GM23338 (cell line): ENCODE measurements at regions not wholly inside any gene's neighbourhood (a gene's known extent, or its start where the extent isn't known, plus 50 kb on each side); places are given as distances from the start of the nearest gene placed in this dataset.

Experiments
- ATAC-seq: fragments of 200-7000 bp; cut with Tn5 transposase; 3 replicates; pipeline ENCODE4 v1.9.1; 2020
- DNase-seq: peaks from one replicate; pipeline ENCODE4 v3.0.0-alpha.2; 2015; ENCODE audit warnings: low spot score
- H2AFZ ChIP-seq: fragments of 200-600 bp; sonication (generic); 2 replicates; pipeline ENCODE4 v1.8.0; 2016; ENCODE audit warnings: antibody characterized with exemption, mild to moderate bottlenecking, moderate library complexity
- H3F3A ChIP-seq: fragments of 200-600 bp; sonication (generic); replicated peaks from 2 replicates; pipeline ENCODE4 v1.8.0; 2017; ENCODE audit warnings: antibody characterized with exemption, mixed run types, low read depth
- H3K27ac ChIP-seq: fragments of 200-600 bp; sonication (generic); 2 replicates; pipeline ENCODE4 v1.6.1; 2016; ENCODE audit warnings: low read depth
- H3K27me3 ChIP-seq: fragments of 200-600 bp; sonication (generic); 2 replicates; pipeline ENCODE4 v1.8.0; 2016; ENCODE audit warnings: mild to moderate bottlenecking, mixed run types, moderate library complexity; ENCODE audit not compliant: insufficient read depth
- H3K36me3 ChIP-seq: fragments of 200-600 bp; sonication (generic); 2 replicates; pipeline ENCODE4 v1.8.0; 2016; ENCODE audit warnings: mild to moderate bottlenecking; ENCODE audit not compliant: insufficient read depth
- H3K4me1 ChIP-seq: fragments of 200-600 bp; sonication (generic); 2 replicates; pipeline ENCODE4 v1.8.0; 2016; ENCODE audit warnings: mild to moderate bottlenecking, moderate library complexity; ENCODE audit not compliant: insufficient read depth
- H3K4me2 ChIP-seq: fragments of 200-600 bp; sonication (generic); 2 replicates; pipeline ENCODE4 v1.7.1; 2017; ENCODE audit warnings: mixed run types
- H3K4me3 ChIP-seq: fragments of 200-600 bp; sonication (generic); 2 replicates; pipeline ENCODE4 v1.6.1; 2016; ENCODE audit warnings: mixed run types
- H3K79me2 ChIP-seq: fragments of 200-600 bp; sonication (generic); replicated peaks from 2 replicates; pipeline ENCODE4 v1.8.0; 2017; ENCODE audit warnings: mild to moderate bottlenecking; ENCODE audit not compliant: insufficient read depth
- H3K9me2 ChIP-seq: fragments of 200-600 bp; sonication (generic); 2 replicates; pipeline ENCODE4 v1.8.0; 2017; ENCODE audit not compliant: insufficient read depth
- H4K20me1 ChIP-seq: fragments of 200-600 bp; sonication (generic); replicated peaks from 2 replicates; pipeline ENCODE4 v1.8.0; 2017; ENCODE audit warnings: mild to moderate bottlenecking; ENCODE audit not compliant: insufficient read depth
- H3K27ac Mint-ChIP-seq: 2 replicates; pipeline ENCODE4 v1.8.0; 2020; ENCODE audit warnings: inconsistent platforms, mild to moderate bottlenecking, moderate library complexity, mixed read lengths
- H3K27me3 Mint-ChIP-seq: 3 replicates; pipeline ENCODE4 v1.8.0; 2022; ENCODE audit warnings: low read depth, mild to moderate bottlenecking, moderate library complexity, mixed read lengths, inconsistent platforms; ENCODE audit not compliant: insufficient read depth, poor library complexity
- H3K36me3 Mint-ChIP-seq: 3 replicates; pipeline ENCODE4 v1.8.0; 2021; ENCODE audit warnings: low read depth, mild to moderate bottlenecking, inconsistent platforms, moderate library complexity, mixed read lengths
- H3K4me1 Mint-ChIP-seq: 3 replicates; pipeline ENCODE4 v1.8.0; 2020; ENCODE audit warnings: mild to moderate bottlenecking, inconsistent platforms, mixed read lengths
- H3K4me3 Mint-ChIP-seq: 3 replicates; pipeline ENCODE4 v1.8.0; 2021; ENCODE audit warnings: moderate library complexity, mild to moderate bottlenecking, inconsistent platforms, mixed read lengths
- H3K9me3 Mint-ChIP-seq: 3 replicates; pipeline ENCODE4 v1.8.0; 2020; ENCODE audit warnings: moderate library complexity, mild to moderate bottlenecking, inconsistent platforms, mixed read lengths
- CREB1 ChIP-seq: fragments of 250-450 bp; sonication (Bioruptor Pico); IDR thresholded peaks from 2 replicates; pipeline ENCODE4 v1.5.0; 2020; ENCODE audit warnings: low read depth, mild to moderate bottlenecking, moderate library complexity
- EZH2phosphoT487 ChIP-seq: fragments of 200-600 bp; sonication (generic); IDR thresholded peaks from one replicate; pipeline ENCODE4 v1.8.1; 2018; ENCODE audit warnings: antibody characterized with exemption; ENCODE audit not compliant: unreplicated experiment
- NANOG ChIP-seq: IDR thresholded peaks from 2 replicates; pipeline ENCODE4 v1.6.1; 2016; ENCODE audit warnings: antibody characterized with exemption, borderline replicate concordance
- TF ChIP-seq, protein P1 (sequence below): fragments of 250-450 bp; sonication (Bioruptor Pico); IDR thresholded peaks from 2 replicates; pipeline ENCODE4 v1.5.0; 2020; ENCODE audit warnings: mild to moderate bottlenecking, moderate library complexity
- TF ChIP-seq, protein P2 (sequence below), 2 experiments: fragments of 200-600 bp in 1 of 2; sonication (generic) in 1 of 2; conservative IDR thresholded peaks; 2 replicates each; pipeline versions ENCODE4 v1.5.1 to v1.6.1; 2016 to 2017; ENCODE audit warnings: antibody characterized with exemption in 2 of 2, low read depth in 2 of 2, mild to moderate bottlenecking in 2 of 2, moderate library complexity in 1 of 2

DNA sequence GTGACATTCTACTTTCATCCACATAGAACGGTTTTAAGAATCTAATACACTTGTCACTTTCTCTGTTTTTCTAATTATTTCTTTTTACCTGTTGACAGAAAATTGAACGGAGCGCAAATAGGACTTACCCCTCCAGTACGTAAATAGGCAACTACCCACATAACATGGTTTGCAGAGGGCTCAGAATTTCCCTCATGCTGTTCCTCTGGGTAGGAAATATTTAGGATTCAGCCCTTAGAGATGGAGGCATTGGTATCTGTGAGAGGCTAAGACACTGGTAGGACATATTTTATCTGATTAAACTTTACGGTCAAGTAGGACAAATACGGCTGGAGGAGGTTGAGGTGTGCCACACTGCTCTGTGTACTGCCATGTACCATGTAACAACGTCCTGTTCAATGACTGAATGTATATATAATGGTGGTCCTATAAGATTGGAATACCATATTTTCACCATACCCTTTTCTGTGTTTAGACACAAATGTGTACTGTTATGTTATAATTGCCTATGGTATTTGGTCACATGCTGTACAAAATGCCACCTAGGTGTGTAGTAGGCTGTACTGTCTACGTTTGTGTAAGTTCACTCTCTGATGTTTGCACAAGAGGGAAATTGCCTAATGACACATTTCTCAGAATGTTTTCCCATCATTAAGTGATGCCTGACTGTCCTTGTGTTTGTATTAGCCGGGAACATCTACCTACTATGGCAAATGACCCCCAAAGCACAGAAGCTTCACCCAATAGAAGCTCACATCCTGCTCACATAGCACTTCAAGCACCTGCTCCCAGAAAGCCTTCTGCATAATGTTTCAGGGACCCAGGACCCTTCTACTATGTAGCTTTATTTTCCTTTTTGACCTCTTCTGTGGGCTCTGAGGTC, 429.4 kb upstream of the AKR1E2 start:
- DNase-seq (no peak), ATAC-seq (no peak)
- Mint-ChIP-seq H3K27ac (no peak overlapping the region), H3K4me1 (peaks cover 3% of the 10 kb centered on the region; the same call in 1 of the 3 replicates), H3K36me3 (no peaks in the 10 kb centered on the region), H3K27me3 (no peaks in the 10 kb centered on the region), H3K4me3 (no peak overlapping the region), H3K9me3 (no peaks in the 10 kb centered on the region)
- TF ChIP-seq EZH2phosphoT487, result no peak
- TF ChIP-seq, protein P1, sequence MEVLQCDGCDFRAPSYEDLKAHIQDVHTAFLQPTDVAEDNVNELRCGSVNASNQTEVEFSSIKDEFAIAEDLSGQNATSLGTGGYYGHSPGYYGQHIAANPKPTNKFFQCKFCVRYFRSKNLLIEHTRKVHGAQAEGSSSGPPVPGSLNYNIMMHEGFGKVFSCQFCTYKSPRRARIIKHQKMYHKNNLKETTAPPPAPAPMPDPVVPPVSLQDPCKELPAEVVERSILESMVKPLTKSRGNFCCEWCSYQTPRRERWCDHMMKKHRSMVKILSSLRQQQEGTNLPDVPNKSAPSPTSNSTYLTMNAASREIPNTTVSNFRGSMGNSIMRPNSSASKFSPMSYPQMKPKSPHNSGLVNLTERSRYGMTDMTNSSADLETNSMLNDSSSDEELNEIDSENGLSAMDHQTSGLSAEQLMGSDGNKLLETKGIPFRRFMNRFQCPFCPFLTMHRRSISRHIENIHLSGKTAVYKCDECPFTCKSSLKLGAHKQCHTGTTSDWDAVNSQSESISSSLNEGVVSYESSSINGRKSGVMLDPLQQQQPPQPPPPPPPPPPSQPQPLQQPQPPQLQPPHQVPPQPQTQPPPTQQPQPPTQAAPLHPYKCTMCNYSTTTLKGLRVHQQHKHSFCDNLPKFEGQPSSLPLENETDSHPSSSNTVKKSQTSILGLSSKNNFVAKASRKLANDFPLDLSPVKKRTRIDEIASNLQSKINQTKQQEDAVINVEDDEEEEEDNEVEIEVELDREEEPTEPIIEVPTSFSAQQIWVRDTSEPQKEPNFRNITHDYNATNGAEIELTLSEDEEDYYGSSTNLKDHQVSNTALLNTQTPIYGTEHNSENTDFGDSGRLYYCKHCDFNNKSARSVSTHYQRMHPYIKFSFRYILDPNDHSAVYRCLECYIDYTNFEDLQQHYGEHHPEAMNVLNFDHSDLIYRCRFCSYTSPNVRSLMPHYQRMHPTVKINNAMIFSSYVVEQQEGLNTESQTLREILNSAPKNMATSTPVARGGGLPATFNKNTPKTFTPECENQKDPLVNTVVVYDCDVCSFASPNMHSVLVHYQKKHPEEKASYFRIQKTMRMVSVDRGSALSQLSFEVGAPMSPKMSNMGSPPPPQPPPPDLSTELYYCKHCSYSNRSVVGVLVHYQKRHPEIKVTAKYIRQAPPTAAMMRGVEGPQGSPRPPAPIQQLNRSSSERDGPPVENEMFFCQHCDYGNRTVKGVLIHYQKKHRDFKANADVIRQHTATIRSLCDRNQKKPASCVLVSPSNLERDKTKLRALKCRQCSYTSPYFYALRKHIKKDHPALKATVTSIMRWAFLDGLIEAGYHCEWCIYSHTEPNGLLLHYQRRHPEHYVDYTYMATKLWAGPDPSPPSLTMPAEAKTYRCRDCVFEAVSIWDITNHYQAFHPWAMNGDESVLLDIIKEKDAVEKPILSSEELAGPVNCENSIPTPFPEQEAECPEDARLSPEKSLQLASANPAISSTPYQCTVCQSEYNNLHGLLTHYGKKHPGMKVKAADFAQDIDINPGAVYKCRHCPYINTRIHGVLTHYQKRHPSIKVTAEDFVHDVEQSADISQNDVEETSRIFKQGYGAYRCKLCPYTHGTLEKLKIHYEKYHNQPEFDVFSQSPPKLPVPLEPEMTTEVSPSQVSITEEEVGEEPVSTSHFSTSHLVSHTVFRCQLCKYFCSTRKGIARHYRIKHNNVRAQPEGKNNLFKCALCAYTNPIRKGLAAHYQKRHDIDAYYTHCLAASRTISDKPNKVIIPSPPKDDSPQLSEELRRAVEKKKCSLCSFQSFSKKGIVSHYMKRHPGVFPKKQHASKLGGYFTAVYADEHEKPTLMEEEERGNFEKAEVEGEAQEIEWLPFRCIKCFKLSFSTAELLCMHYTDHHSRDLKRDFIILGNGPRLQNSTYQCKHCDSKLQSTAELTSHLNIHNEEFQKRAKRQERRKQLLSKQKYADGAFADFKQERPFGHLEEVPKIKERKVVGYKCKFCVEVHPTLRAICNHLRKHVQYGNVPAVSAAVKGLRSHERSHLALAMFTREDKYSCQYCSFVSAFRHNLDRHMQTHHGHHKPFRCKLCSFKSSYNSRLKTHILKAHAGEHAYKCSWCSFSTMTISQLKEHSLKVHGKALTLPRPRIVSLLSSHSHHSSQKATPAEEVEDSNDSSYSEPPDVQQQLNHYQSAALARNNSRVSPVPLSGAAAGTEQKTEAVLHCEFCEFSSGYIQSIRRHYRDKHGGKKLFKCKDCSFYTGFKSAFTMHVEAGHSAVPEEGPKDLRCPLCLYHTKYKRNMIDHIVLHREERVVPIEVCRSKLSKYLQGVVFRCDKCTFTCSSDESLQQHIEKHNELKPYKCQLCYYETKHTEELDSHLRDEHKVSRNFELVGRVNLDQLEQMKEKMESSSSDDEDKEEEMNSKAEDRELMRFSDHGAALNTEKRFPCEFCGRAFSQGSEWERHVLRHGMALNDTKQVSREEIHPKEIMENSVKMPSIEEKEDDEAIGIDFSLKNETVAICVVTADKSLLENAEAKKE (CRISPR knock-in tag), result no peak
- no peak for TF ChIP-seq CREB1 (CRISPR knock-in tag)
- TF ChIP-seq NANOG, result no peak
- TF ChIP-seq, protein P2, sequence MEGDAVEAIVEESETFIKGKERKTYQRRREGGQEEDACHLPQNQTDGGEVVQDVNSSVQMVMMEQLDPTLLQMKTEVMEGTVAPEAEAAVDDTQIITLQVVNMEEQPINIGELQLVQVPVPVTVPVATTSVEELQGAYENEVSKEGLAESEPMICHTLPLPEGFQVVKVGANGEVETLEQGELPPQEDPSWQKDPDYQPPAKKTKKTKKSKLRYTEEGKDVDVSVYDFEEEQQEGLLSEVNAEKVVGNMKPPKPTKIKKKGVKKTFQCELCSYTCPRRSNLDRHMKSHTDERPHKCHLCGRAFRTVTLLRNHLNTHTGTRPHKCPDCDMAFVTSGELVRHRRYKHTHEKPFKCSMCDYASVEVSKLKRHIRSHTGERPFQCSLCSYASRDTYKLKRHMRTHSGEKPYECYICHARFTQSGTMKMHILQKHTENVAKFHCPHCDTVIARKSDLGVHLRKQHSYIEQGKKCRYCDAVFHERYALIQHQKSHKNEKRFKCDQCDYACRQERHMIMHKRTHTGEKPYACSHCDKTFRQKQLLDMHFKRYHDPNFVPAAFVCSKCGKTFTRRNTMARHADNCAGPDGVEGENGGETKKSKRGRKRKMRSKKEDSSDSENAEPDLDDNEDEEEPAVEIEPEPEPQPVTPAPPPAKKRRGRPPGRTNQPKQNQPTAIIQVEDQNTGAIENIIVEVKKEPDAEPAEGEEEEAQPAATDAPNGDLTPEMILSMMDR (conservative IDR thresholded peaks at IDR 0.05; ENCODE audit: low read depth in 2 of 2), result no peak
- H3F3A ChIP-seq, result no peaks in the 10 kb centered on the region
- no peak overlapping the region for H3K4me2 ChIP-seq
- H3K4me1 ChIP-seq, result no peaks in the 10 kb centered on the region
- H4K20me1 ChIP-seq, result no peaks in the 10 kb centered on the region
- H3K4me3 ChIP-seq, result no peak overlapping the region
- H3K36me3 ChIP-seq, result no peaks in the 10 kb centered on the region
- H2AFZ ChIP-seq, result no peak overlapping the region
- H3K27ac ChIP-seq, result no peak overlapping the region
- H3K79me2 ChIP-seq, result no peaks in the 10 kb centered on the region
- no peaks in the 10 kb centered on the region; the same call in 1 of the 2 replicates for H3K9me2 ChIP-seq
- no peaks in the 10 kb centered on the region for H3K27me3 ChIP-seq
